Mucosa of descending colon (tissue), 3 donors: ENCODE measurements at regions not wholly inside any gene's neighbourhood (a gene's known extent, or its start where the extent isn't known, plus 50 kb on each side); places are given as distances from the start of the nearest gene placed in this dataset.
"Not testable (repeated sequence)": the region's sequence is repeated elsewhere in the genome, so short reads cannot be mapped to it uniquely, and the experiment has no call there.

Experiments
- ATAC-seq: fragments of 200-7000 bp; cut with Tn5 transposase; one replicate; pipeline ENCODE4 v1.9.1; 2020; ENCODE audit warnings: mild to moderate bottlenecking, moderate library complexity
- DNase-seq, 3 donors: peaks; one replicate each; pipeline ENCODE4 v3.0.0-alpha.2; 2020
- H3K36me3 ChIP-seq: fragments of 200-600 bp; one replicate; pipeline ENCODE4 v1.8.0; 2021; ENCODE audit warnings: low read depth, mild to moderate bottlenecking
- H3K4me1 ChIP-seq: fragments of 200-600 bp; one replicate; pipeline ENCODE4 v1.8.0; 2021; ENCODE audit warnings: low read depth, mild to moderate bottlenecking
- H3K4me3 ChIP-seq: fragments of 200-600 bp; one replicate; pipeline ENCODE4 v1.8.0; 2021; ENCODE audit warnings: mild to moderate bottlenecking
- H3K9me3 ChIP-seq: fragments of 200-600 bp; one replicate; pipeline ENCODE4 v1.8.0; 2021; ENCODE audit warnings: mild to moderate bottlenecking
- intact Hi-C, 2 donors: fragments of 100-400 bp; cut with DNase I in 1 of 2; cut with micrococcal nuclease in 1 of 2; formaldehyde crosslinking; loops; one replicate each; pipeline versions ENCODE4 v1.11.0 to v1.11.1; 2022; cut with DNase I, micrococcal nuclease
- TF ChIP-seq, protein P1 (sequence below): fragments of 200-600 bp; IDR thresholded peaks from one replicate; pipeline ENCODE4 v1.8.0; 2022; ENCODE audit warnings: antibody characterized with exemption, mild to moderate bottlenecking
- donor health status: DM: no; HTN: no; CAD: no; lungs with moderate emphysema.
- donor health status: DM: no; HTN: no; CAD: no.
- donor health status: DM: no; HTN: yes; CAD: no.

DNA sequence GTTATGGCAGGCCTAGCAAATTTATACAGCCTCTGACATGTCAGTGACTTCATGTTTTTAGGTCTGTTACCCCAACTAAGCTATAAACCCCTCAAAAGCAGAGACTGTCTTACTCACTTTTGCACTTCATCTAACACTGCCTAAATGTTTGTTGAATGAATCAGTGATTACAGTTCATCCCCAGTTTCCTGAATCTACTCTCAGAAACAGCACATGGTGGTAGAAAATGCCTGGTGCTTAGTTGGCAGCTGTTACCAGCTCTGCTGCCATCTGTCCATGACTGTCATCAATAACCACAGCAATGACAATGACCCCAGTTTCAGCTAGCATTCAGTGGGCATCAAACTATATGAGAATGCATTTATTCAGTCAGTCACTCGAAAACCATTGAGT lies 110.5 kb upstream of the SERBP1 start:
- intact Hi-C loops, result no loop called here
- Histone ChIP-seq H3K4me3 (no peak overlapping the region), H3K9me3 (no peaks in the 10 kb centered on the region), H3K4me1 (peaks cover 4% of the 10 kb centered on the region), H3K36me3 (no peaks in the 10 kb centered on the region)
- no peak for DNase-seq
- peak; percentile 27 for ATAC-seq
- TF ChIP-seq, protein P1, sequence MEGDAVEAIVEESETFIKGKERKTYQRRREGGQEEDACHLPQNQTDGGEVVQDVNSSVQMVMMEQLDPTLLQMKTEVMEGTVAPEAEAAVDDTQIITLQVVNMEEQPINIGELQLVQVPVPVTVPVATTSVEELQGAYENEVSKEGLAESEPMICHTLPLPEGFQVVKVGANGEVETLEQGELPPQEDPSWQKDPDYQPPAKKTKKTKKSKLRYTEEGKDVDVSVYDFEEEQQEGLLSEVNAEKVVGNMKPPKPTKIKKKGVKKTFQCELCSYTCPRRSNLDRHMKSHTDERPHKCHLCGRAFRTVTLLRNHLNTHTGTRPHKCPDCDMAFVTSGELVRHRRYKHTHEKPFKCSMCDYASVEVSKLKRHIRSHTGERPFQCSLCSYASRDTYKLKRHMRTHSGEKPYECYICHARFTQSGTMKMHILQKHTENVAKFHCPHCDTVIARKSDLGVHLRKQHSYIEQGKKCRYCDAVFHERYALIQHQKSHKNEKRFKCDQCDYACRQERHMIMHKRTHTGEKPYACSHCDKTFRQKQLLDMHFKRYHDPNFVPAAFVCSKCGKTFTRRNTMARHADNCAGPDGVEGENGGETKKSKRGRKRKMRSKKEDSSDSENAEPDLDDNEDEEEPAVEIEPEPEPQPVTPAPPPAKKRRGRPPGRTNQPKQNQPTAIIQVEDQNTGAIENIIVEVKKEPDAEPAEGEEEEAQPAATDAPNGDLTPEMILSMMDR, result no peak

DNA sequence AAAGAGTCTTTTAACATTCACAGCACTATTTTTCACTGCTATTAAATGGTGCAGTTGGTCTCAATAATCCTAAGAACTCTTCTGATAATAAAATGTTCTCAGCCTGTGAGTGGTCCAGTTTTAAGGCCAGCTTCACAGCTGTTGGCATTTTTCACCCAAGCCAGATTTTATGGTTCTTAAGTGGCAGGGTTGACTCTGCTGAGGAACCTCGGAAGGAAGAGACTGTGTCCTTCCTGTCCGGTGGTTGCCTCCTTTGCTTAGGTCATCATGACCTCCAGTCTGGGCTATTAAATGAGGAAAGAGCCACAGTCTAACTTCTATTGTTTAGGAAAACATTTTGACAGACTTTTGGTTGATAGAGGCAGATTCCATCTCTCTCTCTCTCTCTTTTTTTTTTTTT lies 112.5 kb upstream of the SERBP1 start:
- ATAC-seq (no peak), DNase-seq (no peak)
- no peaks in the 10 kb centered on the region for H3K36me3 ChIP-seq
- no peak overlapping the region for H3K4me3 ChIP-seq
- H3K9me3 ChIP-seq, result no peaks in the 10 kb centered on the region
- TF ChIP-seq, protein P1, result no peak
- intact Hi-C loops, result no loop called here
- peaks cover 1% of the 10 kb centered on the region for H3K4me1 ChIP-seq

DNA sequence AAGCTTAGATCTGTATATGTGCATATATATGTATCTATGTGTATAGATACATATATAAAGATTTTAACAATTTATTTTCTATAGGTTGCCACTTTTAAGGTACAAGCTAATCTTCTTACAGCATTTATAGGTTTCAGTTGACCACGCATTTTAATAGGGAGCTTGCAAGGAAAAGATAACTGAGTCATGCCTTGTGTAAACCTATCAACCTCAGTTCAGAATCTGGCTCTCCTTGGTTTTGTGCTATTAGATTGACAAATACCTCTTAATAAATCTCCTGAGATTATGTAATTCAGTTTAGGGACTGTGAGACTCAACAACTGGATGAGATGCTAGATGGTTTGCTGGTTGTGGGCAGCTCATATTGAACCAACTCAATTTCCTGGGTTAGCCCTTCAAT lies 114.7 kb upstream of the SERBP1 start:
- Histone ChIP-seq H3K36me3 (no peaks in the 10 kb centered on the region), H3K9me3 (no peaks in the 10 kb centered on the region), H3K4me1 (no peaks in the 10 kb centered on the region), H3K4me3 (no peak overlapping the region)
- TF ChIP-seq, protein P1, result no peak
- intact Hi-C loops, result no loop called here
- no peak for ATAC-seq
- no peak for DNase-seq

DNA sequence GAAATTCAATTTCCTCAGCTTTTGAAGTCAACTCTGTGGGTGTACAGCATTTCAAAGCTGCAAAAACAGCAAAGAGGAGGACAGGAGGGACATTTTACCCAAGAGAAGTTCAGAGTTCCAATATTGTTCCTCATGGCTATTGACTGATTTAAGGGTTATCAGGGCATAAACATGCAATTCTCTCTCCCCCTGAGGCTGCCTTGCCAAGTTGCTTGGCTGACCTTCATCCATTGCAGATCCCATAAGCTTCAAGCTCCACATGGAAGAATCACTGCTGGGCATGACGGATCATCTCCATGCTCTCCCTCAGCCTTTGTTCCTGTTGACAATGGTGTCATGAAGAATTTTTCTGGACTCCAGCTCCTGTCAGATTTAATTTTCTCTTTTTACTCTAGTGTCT lies 115.2 kb upstream of the SERBP1 start:
- Histone ChIP-seq H3K4me3 (no peak overlapping the region), H3K36me3 (no peaks in the 10 kb centered on the region), H3K4me1 (no peaks in the 10 kb centered on the region), H3K9me3 (no peaks in the 10 kb centered on the region)
- intact Hi-C loops, result no loop called here
- DNase-seq, result no peak
- ATAC-seq, result no peak
- TF ChIP-seq, protein P1, result no peak

DNA sequence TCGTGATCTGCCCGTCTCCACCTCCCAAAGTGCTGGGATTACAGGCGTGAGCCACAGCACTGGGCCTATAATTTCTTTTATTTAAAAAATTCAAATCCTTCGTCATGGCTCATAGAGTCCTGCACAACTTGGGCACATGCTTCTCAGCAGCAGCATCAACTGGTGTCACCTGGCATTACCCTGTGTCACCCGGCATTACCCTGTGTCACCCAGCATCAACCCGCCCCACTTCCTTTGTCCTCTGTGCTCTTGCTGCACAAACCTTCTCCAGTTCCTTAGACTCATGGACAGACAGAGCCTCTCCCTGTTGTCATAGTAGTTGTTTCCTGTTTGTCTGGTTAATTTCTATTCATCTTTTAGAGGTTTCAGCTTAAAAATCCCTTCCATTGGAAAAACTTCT lies 121.2 kb upstream of the SERBP1 start:
- no peak overlapping the region for H3K4me3 ChIP-seq
- H3K9me3 ChIP-seq, result no peaks in the 10 kb centered on the region
- no peaks in the 10 kb centered on the region for H3K36me3 ChIP-seq
- H3K4me1 ChIP-seq, result peaks cover 11% of the 10 kb centered on the region
- no peak for DNase-seq
- ATAC-seq, result peak; percentile 63
- TF ChIP-seq, protein P1, result no peak
- intact Hi-C loops, result no loop called here

DNA sequence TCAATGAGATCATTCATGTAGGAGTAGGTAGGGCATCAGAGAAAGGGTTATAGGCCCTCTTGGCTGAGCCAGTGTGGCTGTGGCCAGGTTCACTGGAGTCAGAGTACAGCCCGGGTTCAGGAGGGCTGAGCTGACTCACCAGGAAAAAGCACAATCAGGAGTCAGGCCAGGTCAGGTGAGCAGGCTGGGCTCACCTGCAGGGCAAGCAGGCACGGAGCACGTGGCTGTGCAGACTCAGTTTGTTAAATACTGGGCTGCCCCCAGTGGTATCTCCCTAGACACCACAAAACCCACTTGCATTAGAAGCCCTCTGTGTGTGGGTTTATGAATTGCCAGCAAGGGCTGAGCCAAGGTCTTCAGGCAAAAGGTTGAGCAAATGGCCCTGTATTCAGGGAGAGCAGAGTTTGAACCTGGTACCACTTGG lies 122.1 kb upstream of the SERBP1 start:
- H3K36me3 ChIP-seq, result no peaks in the 10 kb centered on the region
- no peaks in the 10 kb centered on the region for H3K9me3 ChIP-seq
- DNase-seq, result peak; percentile 59 to 69 (median 66)
- ATAC-seq, result peak; percentile 97
- no peak overlapping the region for H3K4me3 ChIP-seq
- TF ChIP-seq, protein P1, result no peak
- H3K4me1 ChIP-seq, result peaks cover 11% of the 10 kb centered on the region
- intact Hi-C loops, result no loop called here

DNA sequence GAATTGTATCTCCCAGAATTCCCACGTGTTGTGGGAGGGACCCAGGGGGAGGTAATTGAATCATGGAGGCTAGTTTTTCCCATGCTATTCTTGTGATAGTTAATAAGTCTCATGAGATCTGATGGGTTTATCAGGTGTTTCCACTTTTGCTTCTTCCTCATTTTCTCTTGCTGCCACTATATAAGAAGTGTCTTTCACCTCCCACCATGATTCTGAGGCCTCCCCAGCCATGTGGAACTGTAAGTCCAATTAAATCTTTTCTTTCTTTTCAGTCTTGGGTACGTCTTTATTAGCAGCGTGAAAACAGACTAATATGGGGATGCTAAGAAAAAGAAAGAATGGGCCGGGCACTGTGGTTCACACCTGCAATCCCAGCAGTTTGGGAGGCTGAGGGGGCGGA lies 124.0 kb upstream of the SERBP1 start:
- H3K9me3 ChIP-seq, ATAC-seq: not testable (repeated sequence)

More for the DNA sequence above, 124.0 kb upstream of the SERBP1 start:
- intact Hi-C loops, H3K36me3 ChIP-seq, DNase-seq, H3K4me3 ChIP-seq: not testable (repeated sequence)
- H3K4me1 ChIP-seq, result peaks cover 11% of the 10 kb centered on the region
